Endothelial cell of umbilical vein (primary cell): ENCODE measurements at regions not wholly inside any gene's neighbourhood (a gene's known extent, or its start where the extent isn't known, plus 50 kb on each side); places are given as distances from the start of the nearest gene placed in this dataset.

Source experiments
- BruUV-seq: library from RNA; stranded (reverse); fragments of 400-500 nt; replicated peaks from 2 replicates; lab custom pipeline; 2021; lab: Mats Ljungman, UMichigan
- CTCF ChIA-PET: fragments of 300-600, 350-600 bp; sonication (Branson Sonifier 250); formaldehyde crosslinking; loops from one replicate; lab custom pipeline; 2021; ENCODE audit warnings: antibody characterized with exemption, inconsistent platforms; lab: Charles Lee
- POLR2A ChIA-PET: fragments of 300-600, 350-600 bp; sonication (Branson Sonifier 250); formaldehyde crosslinking; loops from one replicate; lab custom pipeline; 2021; ENCODE audit warnings: antibody characterized with exemption, inconsistent platforms; lab: Charles Lee
- DNase-seq: peaks from one replicate; pipeline ENCODE4 v3.0.0-alpha.2; 2011; ENCODE audit warnings: low read depth, low spot score
- FAIRE-seq: peaks from 2 replicates; lab custom pipeline; 2011; peaks lifted over from hg19 to GRCh38; lab: Jason Lieb, UNC
- H2AFZ ChIP-seq: 2 replicates; pipeline ENCODE4 v1.6.0; 2012; ENCODE audit warnings: low read depth, low read length, control low read depth, inconsistent platforms
- H3K27ac ChIP-seq: 2 replicates; pipeline ENCODE4 v1.5.1; 2011; ENCODE audit warnings: low read depth, mild to moderate bottlenecking, control low read depth, low read length, moderate library complexity; ENCODE audit not compliant: insufficient read depth
- H3K27me3 ChIP-seq, 2 experiments: 2 replicates each; pipeline versions ENCODE4 v1.6.0 to v1.6.1; 2011; ENCODE audit warnings: low read length in 2 of 2, mixed read lengths in 1 of 2; ENCODE audit not compliant: control insufficient read depth in 2 of 2, insufficient read depth in 2 of 2
- H3K36me3 ChIP-seq, 2 experiments: 2 replicates in 1 of 2; 3 replicates in 1 of 2; pipeline ENCODE4 v1.5.1; 2011; ENCODE audit warnings: low read length in 2 of 2, mild to moderate bottlenecking in 1 of 2, moderate library complexity in 1 of 2; ENCODE audit not compliant: control insufficient read depth in 2 of 2, insufficient read depth in 2 of 2; ENCODE audit errors: extremely low read depth in 1 of 2
- H3K4me1 ChIP-seq: 3 replicates; pipeline ENCODE4 v1.5.1; 2011; ENCODE audit warnings: mild to moderate bottlenecking, low read length; ENCODE audit not compliant: control insufficient read depth, insufficient read depth; ENCODE audit errors: extremely low read depth
- H3K4me2 ChIP-seq: 2 replicates; pipeline ENCODE4 v1.6.1; 2011; ENCODE audit warnings: low read length, control low read depth, mixed read lengths; ENCODE audit not compliant: insufficient read depth
- H3K4me3 ChIP-seq, 3 experiments: fragments of 200-600 bp in 1 of 3; sonication (generic), shearing (Covaris generic) in 1 of 3; replicated peaks in 1 of 3; 2 replicates each; pipeline ENCODE4 v1.5.1; 2011 to 2016; ENCODE audit warnings: control low read depth in 3 of 3, low read length in 3 of 3, mild to moderate bottlenecking in 2 of 3, inconsistent platforms in 1 of 3, low read depth in 1 of 3, moderate library complexity in 1 of 3; ENCODE audit not compliant: insufficient read depth in 1 of 3
- H3K79me2 ChIP-seq: 2 replicates; pipeline ENCODE4 v1.6.0; 2012; ENCODE audit warnings: low read length, inconsistent platforms; ENCODE audit not compliant: control insufficient read depth, insufficient read depth
- H3K9ac ChIP-seq: replicated peaks from 2 replicates; pipeline ENCODE3; 2011; ENCODE audit warnings: low read length, control low read depth; ENCODE audit not compliant: insufficient read depth; ENCODE audit errors: extremely low read depth
- H3K9me1 ChIP-seq: replicated peaks from 3 replicates; pipeline ENCODE4 v1.6.0; 2011; ENCODE audit warnings: mild to moderate bottlenecking, low read length; ENCODE audit not compliant: control insufficient read depth, insufficient read depth; ENCODE audit errors: extremely low read depth
- H3K9me3 ChIP-seq: replicated peaks from 2 replicates; pipeline ENCODE4 v1.5.1; 2012; ENCODE audit warnings: low read length, inconsistent platforms; ENCODE audit not compliant: control insufficient read depth, insufficient read depth
- H4K20me1 ChIP-seq: replicated peaks from 2 replicates; pipeline ENCODE3; 2011; ENCODE audit warnings: mild to moderate bottlenecking, low read length; ENCODE audit not compliant: control insufficient read depth, insufficient read depth; ENCODE audit errors: extremely low read depth
- EZH2 ChIP-seq: IDR thresholded peaks from 2 replicates; pipeline ENCODE4 v1.6.1; 2012; ENCODE audit warnings: borderline replicate concordance, low read depth, mild to moderate bottlenecking, moderate library complexity, low read length, inconsistent platforms; ENCODE audit not compliant: severe bottlenecking
- FOS ChIP-seq: IDR thresholded peaks from 2 replicates; pipeline ENCODE4 v1.6.1; 2011; ENCODE audit warnings: mild to moderate bottlenecking, low read length, moderate library complexity, borderline replicate concordance; ENCODE audit not compliant: insufficient read depth
- GATA2 ChIP-seq: IDR thresholded peaks from 2 replicates; pipeline ENCODE4 v1.7.0; 2011; ENCODE audit warnings: low read depth, mild to moderate bottlenecking, moderate library complexity, mixed read lengths, low read length; ENCODE audit not compliant: insufficient read length, insufficient read depth
- JUN ChIP-seq: IDR thresholded peaks from 2 replicates; pipeline ENCODE4 v1.6.1; 2011; ENCODE audit warnings: borderline replicate concordance, low read depth; ENCODE audit not compliant: insufficient read length, insufficient read depth
- MYC ChIP-seq: IDR thresholded peaks from one replicate; pipeline ENCODE4 v1.6.1; 2011; ENCODE audit warnings: mild to moderate bottlenecking, low read depth, low read length
- POLR2A ChIP-seq: IDR thresholded peaks from 2 replicates; pipeline ENCODE4 v1.6.1; 2012; ENCODE audit warnings: low read depth, mild to moderate bottlenecking, control low read depth, low read length
- POLR2AphosphoS5 ChIP-seq: IDR thresholded peaks from 2 replicates; pipeline ENCODE4 v1.6.1; 2012; ENCODE audit warnings: low read depth, mild to moderate bottlenecking, control low read depth, low read length, moderate library complexity; ENCODE audit not compliant: insufficient read depth
- dilution Hi-C: fragments of 300-500 bp; cut with MboI; formaldehyde crosslinking; loops from one replicate; pipeline ENCODE4 v1.15.0; 2019; ENCODE audit warnings: low sequenced_read_pairs; ENCODE audit not compliant: extremely low pct_ligation_motif_present
- intact Hi-C: fragments of 100-400 bp; cut with micrococcal nuclease; formaldehyde crosslinking; loops from one replicate; pipeline ENCODE4 v1.10.0; 2022
- TF ChIP-seq, protein P1 (sequence below), 2 donors: IDR thresholded peaks; 1 replicate in 1 of 2; 2 replicates in 1 of 2; pipeline ENCODE4 v1.5.1; 2011; ENCODE audit warnings: low read length in 2 of 2, mild to moderate bottlenecking in 2 of 2, moderate library complexity in 2 of 2, control low read depth in 1 of 2, inconsistent platforms in 1 of 2, low read depth in 1 of 2; ENCODE audit not compliant: insufficient read depth in 1 of 2; ENCODE audit errors: extremely low read depth in 1 of 2
- TF ChIP-seq, protein P2 (sequence below): IDR thresholded peaks from 2 replicates; pipeline ENCODE4 v1.6.1; 2011; ENCODE audit not compliant: insufficient read depth, insufficient read length

DNA sequence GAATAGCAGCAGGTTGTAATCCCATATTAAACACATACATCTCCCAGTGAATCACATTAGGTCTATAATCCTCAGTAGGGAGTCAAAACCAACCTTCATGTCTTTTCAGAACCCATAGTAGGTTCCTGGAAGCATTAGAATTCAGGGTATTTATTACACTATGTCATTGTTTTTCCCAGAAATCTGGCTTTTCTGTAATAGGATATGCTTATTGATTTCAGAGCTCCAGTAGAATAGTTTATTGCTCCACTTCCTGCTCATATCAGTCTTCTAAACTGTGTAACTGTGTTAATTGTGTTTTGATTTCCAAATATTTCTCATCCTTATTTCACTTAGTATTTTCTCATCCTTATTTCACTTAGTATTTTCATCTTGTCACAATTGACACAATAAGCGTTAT, 268.0 kb downstream of the CCDC59 start:
- Histone ChIP-seq H3K9me1 (no peaks in the 10 kb centered on the region), H3K4me1 (no peaks in the 10 kb centered on the region), H4K20me1 (no peaks in the 10 kb centered on the region), H3K9ac (no peak overlapping the region), H3K79me2 (no peaks in the 10 kb centered on the region), H3K4me2 (no peak overlapping the region), H3K27me3 (no peaks in the 10 kb centered on the region), H3K36me3 (no peaks in the 10 kb centered on the region), H2AFZ (no peak overlapping the region), H3K4me3 (no peak overlapping the region), H3K9me3 (peaks cover 2% of the 10 kb centered on the region), H3K27ac (no peak overlapping the region)
- ChIA-PET CTCF (no interaction called here), POLR2A (no interaction called here)
- BruUV-seq, result no TSS peak
- FAIRE-seq (no peak), DNase-seq (no peak)
- intact Hi-C loops (no loop called here), dilution Hi-C loops (no loop called here)
- TF ChIP-seq EZH2, result no peak

DNA sequence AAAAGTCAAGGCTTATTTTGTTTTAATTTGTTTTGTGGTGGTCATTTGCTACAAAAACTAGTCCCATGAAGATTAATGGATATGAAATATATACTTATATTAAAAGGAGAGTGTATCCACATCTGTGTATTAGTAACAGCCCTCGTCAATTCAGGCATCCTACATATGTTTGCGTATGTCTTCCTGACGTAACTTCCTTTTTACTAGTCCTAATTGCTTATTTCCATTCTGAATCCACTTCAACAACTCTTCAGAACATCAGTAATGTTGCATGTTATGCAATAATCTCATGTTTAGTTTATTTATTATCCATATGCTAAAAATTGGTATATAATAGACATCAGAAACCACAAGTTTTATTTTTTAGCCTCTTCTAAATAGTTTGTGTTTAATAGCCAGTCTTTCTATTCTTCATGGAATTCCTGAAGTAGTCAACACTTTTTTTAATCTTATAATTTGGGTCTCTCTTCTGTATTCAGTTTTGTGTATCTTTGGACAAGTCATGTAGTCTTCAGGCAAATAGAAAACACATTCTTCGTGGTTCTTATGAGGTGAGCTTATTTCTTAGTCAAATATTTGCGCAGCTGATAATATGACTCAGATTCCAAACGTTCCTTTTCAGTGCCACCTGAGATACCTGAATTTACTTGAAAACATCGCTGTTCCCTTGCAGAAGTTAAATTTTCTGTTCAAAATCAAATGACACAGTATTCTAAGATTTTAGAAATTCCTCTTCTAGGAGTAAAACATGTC, 268.6 kb downstream of the CCDC59 start:
- H3K36me3 ChIP-seq, result no peaks in the 10 kb centered on the region
- H2AFZ ChIP-seq, result no peak overlapping the region
- H4K20me1 ChIP-seq, result no peaks in the 10 kb centered on the region
- H3K4me3 ChIP-seq, result no peak overlapping the region
- DNase-seq (no peak), FAIRE-seq (no peak)
- peaks cover 2% of the 10 kb centered on the region for H3K9me3 ChIP-seq
- H3K79me2 ChIP-seq, result no peaks in the 10 kb centered on the region
- intact Hi-C loops (no loop called here), dilution Hi-C loops (no loop called here)
- H3K4me1 ChIP-seq, result no peaks in the 10 kb centered on the region
- no peaks in the 10 kb centered on the region for H3K27me3 ChIP-seq
- H3K9ac ChIP-seq, result no peak overlapping the region
- H3K27ac ChIP-seq, result no peak overlapping the region
- TF ChIP-seq GATA2, result no peak
- no peak for TF ChIP-seq POLR2AphosphoS5
- no peak for TF ChIP-seq JUN
- no peak for TF ChIP-seq POLR2A
- TF ChIP-seq, protein P1, sequence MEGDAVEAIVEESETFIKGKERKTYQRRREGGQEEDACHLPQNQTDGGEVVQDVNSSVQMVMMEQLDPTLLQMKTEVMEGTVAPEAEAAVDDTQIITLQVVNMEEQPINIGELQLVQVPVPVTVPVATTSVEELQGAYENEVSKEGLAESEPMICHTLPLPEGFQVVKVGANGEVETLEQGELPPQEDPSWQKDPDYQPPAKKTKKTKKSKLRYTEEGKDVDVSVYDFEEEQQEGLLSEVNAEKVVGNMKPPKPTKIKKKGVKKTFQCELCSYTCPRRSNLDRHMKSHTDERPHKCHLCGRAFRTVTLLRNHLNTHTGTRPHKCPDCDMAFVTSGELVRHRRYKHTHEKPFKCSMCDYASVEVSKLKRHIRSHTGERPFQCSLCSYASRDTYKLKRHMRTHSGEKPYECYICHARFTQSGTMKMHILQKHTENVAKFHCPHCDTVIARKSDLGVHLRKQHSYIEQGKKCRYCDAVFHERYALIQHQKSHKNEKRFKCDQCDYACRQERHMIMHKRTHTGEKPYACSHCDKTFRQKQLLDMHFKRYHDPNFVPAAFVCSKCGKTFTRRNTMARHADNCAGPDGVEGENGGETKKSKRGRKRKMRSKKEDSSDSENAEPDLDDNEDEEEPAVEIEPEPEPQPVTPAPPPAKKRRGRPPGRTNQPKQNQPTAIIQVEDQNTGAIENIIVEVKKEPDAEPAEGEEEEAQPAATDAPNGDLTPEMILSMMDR (IDR thresholded peaks at IDR 0.05; ENCODE audit: extremely low read depth in 1 of 2, insufficient read depth in 1 of 2, low read depth in 1 of 2, low read length in 2 of 2), result no peak
- TF ChIP-seq MYC, result no peak
- no peak for TF ChIP-seq EZH2
- TF ChIP-seq, protein P2, sequence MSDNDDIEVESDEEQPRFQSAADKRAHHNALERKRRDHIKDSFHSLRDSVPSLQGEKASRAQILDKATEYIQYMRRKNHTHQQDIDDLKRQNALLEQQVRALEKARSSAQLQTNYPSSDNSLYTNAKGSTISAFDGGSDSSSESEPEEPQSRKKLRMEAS, result no peak
- TF ChIP-seq FOS, result no peak
- H3K9me1 ChIP-seq, result no peaks in the 10 kb centered on the region
- POLR2A ChIA-PET, result no interaction called here
- H3K4me2 ChIP-seq, result no peak overlapping the region
- no TSS peak for BruUV-seq
- CTCF ChIA-PET, result no interaction called here
